ENCODE measurements at regions not wholly inside any gene's neighbourhood (a gene's known extent, or its start where the extent isn't known, plus 50 kb on each side); places are given as distances from the start of the nearest gene placed in this dataset.
"Not testable (repeated sequence)": the region's sequence is repeated elsewhere in the genome, so short reads cannot be mapped to it uniquely, and the experiment has no call there.

DNA sequence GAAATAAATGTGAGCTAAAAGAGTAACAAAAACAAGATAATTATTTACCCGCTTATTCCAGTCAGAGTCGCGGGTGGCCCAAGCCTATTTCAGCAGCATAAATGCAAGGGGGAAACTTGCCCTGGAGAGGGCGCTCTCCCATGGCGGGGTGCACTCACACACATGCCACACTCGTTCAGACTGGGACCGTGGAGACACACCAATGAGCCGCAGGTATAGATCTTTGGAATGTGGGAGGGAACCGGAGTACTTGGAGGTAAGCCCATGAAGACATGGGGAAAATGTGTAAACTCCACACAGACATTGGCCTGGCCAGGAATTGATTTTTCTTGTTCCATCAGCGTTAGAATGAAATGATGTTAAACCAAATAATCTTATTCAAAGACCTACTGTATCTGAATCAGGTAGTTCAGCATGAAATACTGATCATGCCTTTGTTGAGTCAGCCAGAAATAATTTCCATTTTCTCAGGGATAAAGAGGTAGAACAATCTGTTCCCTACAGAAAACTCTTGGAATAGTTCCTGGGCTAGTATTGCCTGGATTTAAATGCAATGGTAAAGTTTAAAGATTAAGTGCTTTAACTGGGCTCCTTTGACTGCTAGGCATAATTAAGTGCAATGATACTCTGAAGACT lies 191.5 kb downstream of the MCHR2 start:
- no peak for DNase-seq (ENCODE audit: low read depth, low spot score)

DNA sequence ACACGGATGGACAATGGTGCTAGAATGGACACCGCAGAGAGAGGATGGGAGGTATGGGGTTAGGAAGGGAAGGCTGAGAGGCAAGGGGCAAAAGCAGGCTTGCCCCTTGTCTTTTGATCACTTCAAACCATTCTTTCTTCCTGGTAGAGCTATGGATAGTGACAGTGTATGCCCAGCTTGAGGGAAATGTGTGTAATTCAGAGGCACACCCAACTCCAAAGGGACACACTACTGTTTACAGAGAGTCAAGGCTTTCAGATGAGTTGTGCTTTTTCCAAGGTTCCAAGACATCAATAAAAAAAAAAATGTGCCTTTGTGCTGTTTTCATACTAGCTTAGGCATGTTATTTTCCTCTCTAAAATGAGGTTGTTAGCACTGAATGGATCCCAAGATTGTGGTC lies 185.0 kb downstream of the MCHR2 start:
- no peak for DNase-seq (ENCODE audit: low read depth, low spot score)

DNA sequence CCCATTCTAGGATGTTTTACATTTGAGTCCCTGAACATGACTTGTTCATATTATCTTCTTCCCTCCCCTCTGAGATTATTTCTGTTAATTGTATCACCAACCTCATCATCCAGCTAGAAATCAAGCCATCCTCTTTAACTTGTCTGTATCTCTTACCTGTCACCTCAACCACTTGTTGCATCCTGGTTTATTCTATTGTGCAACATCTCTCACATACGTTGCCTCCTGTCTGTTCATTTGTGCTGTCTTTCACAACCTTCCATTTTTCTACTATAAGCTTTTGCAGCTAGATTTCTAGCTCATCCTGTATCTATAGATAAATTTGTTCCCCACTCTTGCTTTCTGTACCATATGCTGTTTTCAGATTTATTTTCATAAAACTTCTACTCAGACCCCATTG lies 183.7 kb downstream of the MCHR2 start:
- no peak for DNase-seq (ENCODE audit: low read depth, low spot score)

DNA sequence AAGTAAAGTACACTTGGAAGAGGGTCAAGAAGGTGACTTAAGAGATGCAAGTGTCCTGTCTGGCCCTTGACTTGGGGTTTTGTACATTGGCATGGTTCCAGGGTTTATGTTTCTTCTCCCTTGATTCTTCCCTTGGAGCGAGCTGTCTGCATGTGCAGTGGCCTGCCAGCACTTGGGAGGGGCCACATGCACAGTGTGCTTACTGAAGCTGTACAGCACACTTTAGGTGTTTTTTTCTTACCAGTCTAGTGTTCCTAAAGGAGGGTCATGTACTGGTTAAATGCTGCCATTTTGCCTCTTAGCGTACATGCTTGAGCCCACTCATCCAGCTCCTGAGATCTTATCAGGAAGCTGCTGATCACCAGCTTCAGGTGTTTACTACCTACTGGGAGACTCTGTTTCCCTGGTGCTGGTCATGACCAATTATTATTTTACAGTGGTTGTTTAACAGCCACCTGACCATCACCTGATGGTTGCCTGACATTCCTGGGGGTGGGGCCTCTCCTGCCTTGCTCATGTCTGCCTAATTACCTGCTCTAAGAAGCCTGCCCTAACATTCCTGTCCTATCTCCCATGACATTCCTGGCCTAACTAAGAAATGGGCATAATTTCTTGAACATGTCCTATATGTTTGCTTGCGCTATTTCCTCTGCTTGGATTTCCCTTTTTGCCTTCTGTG lies 182.9 kb downstream of the MCHR2 start:
- DNase-seq (ENCODE audit: low read depth, low spot score), result no peak

DNA sequence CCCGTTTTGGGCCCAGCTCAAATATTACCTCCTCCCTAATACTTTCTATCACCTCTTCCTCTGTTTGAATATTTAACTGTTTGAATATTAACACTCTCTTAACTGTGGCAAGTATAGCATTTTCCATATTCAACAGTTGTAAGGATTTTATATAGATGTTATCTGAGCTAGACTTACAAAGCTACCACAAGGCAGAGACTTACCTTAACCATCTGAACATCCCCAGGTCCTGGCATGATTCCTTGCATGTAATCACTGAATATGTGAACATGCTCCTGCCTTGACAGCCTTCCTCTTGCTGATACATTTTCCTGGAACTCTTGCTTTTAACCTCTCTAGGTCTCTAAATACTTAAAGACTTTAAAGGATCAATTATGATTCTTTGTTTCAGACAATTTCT lies 182.4 kb downstream of the MCHR2 start:
- DNase-seq (ENCODE audit: low read depth, low spot score), result no peak

DNA sequence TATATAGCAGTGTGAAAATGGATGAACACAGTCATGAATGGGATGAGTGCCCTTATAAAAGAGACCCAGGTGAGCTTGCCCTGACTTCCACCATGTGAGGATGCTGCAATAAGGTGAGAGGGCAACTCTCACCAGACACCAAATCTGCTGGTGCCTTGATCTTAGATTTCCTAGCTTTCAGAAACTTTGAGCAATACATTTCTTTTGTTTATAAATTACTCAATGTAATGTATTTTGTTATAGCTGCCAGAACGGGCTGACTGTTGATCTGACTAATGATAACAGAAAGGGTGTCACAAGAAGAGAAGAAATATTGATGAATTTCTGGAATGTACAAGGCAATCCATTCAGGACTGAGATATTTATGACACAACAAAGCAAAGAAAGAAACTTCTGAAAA lies 180.5 kb downstream of the MCHR2 start:
- DNase-seq (ENCODE audit: low read depth, low spot score), result no peak

DNA sequence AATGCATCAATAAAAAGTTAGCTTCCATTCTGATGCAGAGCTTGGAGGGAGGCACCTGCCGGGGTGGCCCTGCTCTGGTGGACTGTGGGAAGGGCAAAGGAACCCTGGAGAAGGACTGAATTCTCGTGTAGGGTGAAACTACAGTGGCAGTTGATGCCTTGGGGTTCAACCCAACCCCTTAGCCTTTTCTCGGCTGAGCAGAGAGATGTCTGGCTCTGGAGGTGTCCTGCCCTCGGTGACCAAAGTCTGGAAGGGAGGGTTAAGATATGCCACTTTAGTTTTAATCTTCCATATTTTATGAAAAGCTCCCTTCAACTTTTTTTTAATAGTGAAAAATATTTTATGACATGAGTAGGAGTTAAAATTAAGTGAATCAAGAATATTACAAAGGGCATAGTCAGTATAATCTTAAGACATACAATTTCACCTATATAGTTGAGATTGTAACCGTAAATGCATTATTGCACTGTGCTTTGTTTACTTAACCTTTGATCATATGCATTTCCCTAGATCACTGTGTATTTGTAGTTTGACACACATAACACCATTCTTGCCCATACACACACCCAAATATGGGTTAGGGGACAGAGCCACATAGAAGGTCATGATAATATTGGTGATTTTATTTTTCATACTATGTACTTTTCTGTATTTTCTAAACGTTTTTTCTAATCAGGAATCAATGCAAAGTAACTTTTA lies 179.6 kb downstream of the MCHR2 start:
- DNase-seq (ENCODE audit: low read depth, low spot score), result no peak

DNA sequence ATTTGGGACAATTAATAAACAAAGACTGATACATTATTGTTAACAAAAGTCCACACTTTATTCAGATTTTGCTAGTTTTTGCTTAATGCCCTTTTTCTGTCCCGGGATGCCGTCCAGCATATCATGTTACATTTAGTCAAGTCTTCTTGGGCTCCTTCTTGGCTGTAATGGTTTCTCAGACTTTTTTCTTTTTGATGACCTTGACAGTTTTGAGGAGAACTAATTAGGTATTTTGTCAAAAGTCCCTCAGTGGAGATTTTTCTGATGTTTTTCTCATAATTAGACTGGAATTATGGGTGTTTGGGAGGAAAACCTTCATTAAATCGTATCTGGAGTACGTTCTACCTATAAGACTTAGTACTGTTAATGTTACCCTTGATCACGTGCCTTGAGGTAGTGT lies 177.2 kb downstream of the MCHR2 start:
- DNase-seq (ENCODE audit: low read depth, low spot score), result no peak

DNA sequence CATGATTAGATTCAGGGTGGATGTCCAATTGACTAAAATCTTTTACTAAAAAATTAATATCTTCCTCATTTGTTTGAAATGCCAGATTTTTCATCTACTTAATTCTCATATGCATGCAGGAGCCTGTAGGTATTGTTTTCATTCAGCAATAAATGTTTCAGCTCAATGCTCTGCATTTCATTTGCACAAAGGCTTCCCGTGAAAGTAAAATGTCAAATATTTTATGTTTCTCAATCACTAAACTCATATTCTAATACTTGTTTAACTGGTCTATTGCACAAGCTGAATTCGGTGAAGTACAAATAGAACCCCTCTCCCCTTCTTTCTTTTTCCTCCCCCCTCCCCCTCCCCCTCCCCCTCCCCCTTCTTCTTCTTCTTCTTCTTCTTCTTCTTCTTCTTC lies 175.9 kb downstream of the MCHR2 start:
- DNase-seq (ENCODE audit: low read depth, low spot score), result no peak

DNA sequence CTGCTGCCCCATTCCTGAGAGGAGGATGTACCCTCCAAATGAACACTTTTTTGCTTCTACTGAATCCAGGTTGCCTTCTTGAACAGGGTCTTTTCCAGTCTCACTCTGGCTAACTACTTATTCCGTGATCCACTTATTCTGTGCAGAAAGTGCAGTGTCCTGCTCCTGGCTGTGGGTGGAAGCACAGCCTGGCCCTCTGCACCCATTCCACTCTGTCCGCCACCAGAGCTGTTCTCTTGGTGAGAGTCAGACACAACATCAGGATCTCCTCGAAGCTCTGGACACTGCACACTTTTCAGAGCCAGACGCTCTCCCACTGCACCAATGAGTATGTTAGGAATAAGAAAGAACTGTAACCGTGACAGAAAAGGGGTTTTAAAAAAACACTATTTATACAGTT lies 174.2 kb downstream of the MCHR2 start:
- no peak for DNase-seq (ENCODE audit: low read depth, low spot score)

DNA sequence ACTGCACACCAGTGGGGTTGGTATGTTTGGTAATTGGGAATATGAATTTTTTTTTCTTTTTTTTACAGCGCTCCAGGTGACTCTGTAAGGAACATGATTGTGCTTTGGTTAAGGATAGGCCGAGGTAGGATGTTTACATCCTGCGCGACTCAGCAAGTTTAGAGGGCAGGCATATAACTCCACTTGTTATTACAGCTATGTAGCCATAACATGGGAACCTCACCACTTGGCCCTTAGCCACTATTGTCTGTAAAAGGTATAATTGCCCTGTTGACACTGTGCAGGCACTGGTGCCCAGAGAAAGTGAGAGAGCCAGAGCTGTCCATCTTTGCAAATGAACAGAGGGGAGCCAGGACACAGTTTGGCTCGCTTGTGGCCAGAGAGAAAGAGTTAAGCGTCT lies 172.9 kb downstream of the MCHR2 start:
- DNase-seq (ENCODE audit: low read depth, low spot score), result no peak

DNA sequence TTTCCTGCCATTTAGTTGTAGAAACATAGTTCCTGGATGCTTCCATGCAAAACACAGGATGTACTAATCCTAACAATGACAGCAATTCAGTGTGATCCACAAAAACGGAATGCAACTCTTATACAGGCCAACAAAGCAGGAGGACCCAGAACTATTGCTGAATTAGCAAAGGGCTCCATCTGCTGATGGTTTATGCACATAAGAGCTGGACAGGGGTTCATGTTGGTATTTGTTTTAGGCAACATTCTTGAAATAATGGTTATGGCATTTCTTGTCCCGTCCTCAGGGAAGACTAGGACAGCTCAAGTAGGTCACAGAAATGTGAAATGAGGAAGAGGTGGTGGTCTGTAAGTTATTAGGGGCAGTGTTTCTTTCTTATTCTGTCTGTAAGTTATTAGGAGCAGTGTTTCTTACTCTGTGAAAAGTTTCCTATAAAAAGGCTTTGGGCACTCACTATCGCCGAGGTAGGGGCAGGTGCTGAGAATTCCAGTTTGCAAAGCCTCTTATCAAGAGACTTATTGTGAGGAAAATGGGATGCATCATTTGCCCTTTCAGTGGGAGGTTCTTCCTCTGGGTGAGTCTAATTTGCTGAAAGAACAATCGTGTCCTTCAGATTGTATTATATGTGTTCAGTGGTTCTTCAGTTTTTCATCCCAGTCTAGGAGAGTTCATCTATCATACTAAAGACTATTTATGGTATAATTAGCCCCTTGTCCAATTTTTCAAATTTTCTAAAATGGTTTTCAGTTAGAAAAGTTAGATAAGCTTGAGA lies 171.1 kb downstream of the MCHR2 start:
- no peak for DNase-seq (ENCODE audit: low read depth, low spot score)

DNA sequence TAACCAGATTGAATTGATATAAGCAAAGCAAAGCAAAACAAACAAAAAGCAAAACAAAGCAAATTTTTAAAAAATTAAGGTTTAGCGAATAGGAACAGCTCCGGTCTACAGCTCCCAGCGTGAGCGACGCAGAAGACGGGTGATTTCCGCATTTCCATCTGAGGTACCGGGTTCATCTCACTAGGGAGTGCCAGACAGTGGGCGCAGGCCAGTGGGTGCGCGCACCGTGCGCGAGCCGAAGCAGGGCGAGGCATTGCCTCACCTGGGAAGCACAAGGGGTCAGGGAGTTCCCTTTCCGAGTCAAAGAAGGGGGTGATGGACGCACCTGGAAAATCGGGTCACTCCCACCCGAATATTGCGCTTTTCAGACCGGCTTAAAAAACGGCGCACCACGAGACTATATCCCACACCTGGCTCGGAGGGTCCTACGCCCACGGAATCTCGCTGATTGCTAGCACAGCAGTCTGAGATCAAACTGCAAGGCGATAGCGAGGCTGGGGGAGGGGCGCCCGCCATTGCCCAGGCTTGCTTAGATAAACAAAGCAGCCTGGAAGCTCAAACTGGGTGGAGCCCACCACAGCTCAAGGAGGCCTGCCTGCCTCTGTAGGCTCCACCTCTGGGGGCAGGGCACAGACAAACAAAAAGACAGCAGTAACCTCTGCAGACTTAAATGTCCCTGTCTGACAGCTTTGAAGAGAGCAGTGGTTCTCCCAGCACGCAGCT lies 170.3 kb downstream of the MCHR2 start:
- DNase-seq (ENCODE audit: low read depth, low spot score), result not testable (repeated sequence)

DNA sequence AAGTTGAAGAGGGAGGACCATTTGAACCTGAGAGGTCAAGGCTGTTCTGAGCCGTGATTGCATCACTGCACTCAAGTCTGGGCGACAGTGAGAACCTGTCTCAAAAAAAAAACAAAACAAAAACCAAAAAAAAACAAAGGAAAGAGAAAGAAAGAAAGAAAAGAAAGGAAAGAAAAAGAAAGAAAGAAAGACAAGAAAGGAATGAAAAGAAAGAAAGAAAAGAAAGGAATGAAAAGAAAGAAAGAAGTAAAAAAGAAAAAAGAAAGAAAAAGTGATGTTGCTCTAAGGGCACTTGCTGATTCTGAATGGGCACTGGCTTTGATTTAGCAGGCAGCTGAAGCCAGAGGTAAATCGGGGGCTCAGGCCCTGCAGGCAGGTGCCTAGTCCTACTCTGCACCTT lies 161.0 kb downstream of the MCHR2 start:
- no peak for DNase-seq (ENCODE audit: low read depth, low spot score)

DNA sequence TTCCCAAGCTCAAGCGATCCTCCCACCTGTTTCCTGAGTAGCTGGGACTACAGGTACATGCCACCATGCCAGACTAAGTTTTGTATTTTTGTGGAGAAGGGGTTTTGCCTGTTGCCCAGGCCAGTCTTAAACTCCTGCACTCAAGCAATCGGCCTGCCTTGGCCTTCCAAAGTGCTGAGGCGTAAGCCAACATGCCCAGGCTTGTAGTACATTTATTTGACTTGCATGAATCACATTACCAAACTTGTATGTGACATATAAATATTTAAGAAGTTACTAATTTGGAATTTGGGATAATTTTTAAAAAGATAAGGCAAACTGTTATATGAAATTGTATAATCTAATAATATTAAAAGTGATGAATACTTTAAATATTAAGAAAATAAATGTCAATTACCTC lies 157.6 kb downstream of the MCHR2 start:
- DNase-seq (ENCODE audit: low read depth, low spot score), result no peak

DNA sequence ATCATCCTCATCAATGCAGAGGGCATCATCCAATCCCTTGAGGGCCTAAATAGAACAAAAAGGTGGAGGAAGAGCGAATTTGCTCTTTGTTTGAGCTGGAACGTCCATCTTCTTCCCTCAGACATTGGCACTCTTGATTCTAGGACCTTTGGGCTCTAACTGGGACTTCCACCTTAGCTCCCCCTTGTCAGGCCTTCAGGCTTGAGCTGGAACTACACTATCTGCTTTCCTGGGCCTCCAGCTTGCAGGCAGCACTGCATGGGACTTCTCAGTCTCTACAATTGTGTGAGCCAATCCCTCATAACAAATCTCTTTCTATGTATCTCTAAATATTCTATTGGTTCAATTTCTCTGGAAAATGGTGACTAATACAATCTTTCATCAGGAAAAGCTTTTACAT lies 155.4 kb downstream of the MCHR2 start:
- no peak for DNase-seq (ENCODE audit: low read depth, low spot score)

DNA sequence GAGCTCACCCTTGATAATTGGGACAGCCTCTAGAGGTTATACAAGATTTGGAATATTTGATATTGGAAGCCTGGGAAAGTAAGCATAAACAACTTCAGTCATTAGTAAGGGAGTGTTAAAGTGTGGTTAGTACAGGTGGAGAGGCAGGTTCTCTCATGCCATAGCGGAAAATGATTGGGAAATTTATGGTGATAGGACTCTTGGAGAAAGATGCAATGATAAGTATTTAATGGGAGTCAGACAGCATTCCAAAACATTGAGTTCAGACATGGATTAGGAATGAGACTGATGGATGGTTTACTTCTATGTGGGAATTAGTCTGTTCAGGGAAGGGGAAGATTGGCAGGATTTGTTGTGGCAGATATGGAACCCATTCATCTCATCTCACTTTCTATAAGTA lies 152.7 kb downstream of the MCHR2 start:
- DNase-seq (ENCODE audit: low read depth, low spot score), result no peak

DNA sequence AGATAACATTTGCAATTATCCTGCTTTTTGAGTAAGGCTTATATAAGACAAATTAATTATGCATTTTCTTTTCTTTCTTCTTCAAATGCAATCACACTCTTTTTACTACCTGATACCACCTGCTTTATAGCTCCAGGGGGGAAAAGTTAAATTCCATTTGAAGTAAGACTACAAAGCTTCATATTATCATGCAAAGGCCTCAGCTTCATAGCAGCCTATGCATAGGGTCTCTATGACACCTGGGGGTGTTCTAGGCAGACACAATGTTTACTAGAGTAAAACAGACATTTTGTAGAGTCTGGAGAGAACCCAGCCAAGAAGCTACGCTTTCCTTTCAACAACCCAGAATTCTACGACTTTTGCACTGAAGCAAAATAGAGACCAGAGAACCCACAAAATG lies 148.0 kb downstream of the MCHR2 start:
- no peak for DNase-seq (ENCODE audit: low read depth, low spot score)

DNA sequence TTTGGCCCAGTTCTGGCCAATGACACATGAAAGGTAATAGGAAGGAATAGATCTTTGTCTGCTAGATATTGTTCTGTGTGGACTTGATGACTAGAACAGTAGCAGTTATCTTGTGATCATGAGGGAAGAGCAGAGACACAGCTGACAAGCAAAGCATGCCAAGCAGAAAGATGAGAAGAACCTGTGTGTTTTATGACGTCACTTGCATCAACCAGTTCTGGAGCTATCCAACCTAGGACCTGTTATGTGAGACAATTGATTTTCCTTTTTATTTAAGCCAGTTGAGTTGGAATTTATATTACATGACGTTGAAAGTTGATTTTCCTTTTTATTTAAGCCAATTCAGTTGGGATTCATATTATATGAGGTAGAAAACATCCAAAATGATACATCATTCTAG lies 143.2 kb downstream of the MCHR2 start:
- no peak for DNase-seq (ENCODE audit: low read depth, low spot score)

DNA sequence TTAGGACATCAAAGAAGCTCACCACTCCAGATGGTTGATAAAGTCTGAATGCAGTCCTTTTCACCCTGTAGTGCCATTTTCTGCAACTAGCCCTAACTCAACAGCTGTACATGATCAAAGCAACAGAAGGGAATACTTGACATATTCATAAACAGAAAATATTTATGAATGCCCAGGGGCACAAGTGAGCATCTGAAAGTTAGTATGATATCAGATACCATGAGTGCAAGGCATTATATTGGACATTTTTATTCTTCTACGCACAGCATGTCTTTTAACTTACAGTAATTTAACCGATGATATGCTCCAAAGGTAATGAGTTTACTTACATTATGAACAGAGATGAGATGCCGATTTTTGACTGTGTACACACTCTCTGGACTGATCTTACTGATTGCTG lies 142.0 kb downstream of the MCHR2 start:
- DNase-seq (ENCODE audit: low read depth, low spot score), result no peak

DNA sequence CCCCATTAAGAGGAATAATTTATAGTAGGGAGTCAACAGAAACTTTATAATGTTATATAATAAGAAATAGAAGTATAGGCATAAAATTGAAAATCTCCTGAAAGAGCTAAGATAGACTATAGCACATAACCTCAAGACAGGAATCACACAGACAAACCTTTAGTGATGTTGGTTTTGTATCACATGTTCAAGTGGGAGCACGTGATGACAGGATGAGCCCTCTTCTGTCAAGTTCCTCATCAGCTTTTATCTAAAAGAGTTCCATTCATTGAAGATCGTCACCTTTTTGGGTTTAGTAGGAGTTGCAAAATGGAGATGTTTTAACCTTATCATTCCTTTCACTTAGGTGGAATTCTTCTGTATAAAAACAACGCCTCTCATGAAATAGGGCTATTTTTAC lies 127.0 kb downstream of the MCHR2 start:
- DNase-seq (ENCODE audit: low read depth, low spot score), result no peak

Data from brain pericyte (primary cell).